ENCODE measurements at regions not wholly inside any gene's neighbourhood (a gene's known extent, or its start where the extent isn't known, plus 50 kb on each side); places are given as distances from the start of the nearest gene placed in this dataset.
A peak's percentile ranks its signal among the peaks of the same experiment; 100 is the strongest.
"Not testable (repeated sequence)": the region's sequence is repeated elsewhere in the genome, so short reads cannot be mapped to it uniquely, and the experiment has no call there.

DNA sequence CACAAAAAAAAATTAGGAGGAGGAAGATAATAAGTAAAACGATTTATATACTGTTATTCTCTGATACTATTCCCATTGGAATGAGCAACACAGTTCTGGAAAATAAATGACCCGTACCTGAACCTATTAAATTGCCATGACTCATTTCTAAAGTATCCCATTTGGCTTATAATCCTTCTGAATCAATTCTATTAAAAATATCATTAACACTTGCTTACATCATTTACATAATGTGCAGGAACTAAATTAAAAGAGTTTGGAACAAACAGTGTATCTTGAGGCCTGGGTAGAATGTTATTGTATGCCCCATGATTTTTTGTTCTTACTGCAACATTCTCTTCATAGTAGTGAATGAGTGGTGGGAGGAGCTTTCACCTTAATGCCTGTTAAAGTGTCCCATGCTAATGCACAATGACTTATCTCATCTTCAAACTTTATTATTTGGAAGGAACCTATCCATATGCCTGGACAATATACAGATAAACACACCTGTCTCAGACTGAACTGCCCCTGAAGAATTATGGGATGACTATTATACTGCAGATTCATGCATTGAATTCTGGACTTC, 549.9 kb upstream of the ACVR2A start:
- DNase-seq: no peak

DNA sequence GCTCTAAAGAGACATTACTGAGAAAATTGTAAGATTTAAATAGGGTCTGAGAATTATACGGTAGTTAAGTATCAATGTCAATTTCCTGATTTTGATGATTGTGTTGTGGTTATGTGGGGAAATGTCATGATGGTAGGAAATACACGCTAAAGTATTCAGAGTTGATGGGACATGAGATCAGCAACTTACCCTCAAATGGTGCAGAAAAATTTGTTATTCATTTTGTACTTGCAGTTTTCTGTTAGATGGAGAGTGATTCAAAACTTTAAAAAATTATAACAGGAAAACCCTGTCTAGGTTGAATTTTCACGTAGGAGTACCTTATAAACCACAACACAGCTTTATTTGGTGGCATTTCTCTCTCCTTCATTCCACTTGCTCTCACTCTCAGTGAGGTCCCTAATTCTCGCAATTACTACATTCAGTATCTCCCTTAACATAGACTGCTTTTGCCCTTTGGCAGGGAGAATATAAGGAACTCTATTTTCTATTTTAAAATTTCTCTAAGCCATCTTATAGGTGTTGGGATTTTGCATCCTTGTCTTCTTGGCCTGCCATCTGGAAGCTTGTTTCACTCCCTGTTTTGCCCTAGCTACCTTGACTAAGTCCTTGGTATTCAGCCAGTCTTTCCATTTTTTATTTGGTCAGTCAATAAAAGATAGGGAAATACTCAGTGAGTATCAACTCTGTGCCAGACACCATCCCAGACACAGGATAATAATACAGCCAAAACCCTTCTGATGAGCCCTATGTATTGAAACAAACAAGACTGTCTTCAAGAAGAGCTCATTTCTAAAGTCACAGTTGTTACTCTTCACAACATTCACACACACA, 550.6 kb upstream of the ACVR2A start:
- DNase-seq: no peak

DNA sequence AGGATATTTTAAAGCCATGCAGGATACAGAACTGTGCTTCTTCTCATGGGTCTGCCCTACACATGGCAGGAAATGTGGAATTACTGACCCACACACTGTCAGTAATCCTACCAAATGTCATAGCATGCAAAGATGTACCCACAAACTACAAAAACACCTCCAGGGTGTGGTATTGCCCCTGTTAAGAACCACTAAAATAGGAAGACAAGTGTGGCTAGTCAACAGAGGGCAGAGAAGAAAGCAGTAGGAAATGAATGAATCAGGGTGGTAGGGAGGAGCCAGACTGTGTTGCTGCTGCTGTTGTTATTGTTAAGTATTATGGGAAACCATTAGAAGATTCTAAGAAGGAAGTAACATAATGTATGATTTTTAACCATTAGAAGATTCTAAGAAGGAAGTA, 556.7 kb upstream of the ACVR2A start:
- DNase-seq: no peak

DNA sequence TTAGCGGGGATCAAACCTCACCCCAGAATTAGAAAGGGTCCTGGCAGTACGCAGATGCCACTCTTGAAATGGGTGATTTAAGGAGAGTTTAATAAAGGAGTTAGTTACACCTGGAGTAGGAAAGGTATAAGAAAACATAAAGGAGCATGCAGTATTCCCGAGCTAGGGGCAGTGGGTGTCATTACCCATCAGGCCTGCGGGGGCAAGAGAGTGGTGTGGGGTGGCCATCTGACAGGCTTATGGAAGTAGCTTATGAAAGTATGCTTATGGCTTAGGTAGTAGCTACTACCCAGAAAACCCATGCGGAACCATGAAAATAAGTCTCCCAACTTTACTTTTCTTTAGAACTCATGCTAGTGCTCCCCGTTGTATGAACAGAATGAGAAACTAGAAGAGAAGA, 568.9 kb upstream of the ACVR2A start:
- no peak for DNase-seq

DNA sequence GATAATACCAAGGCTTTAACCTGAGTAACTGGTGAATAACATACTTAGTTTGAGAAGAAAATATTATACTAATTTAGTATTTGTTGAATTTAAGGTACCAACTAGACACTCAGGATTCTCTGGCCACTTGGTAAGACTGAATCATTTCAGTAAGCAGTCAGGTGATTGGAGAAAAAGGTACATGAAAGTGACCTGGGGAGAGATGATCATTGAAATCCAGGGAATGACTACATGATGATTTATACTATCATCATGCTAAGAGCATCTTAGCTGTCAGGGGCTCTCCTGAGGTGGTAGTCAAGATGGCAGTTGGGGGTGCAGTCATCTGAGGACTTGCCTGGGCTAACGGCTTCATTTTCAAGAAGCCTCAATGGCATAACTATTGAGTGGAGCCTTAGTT, 571.2 kb upstream of the ACVR2A start:
- no peak for DNase-seq

DNA sequence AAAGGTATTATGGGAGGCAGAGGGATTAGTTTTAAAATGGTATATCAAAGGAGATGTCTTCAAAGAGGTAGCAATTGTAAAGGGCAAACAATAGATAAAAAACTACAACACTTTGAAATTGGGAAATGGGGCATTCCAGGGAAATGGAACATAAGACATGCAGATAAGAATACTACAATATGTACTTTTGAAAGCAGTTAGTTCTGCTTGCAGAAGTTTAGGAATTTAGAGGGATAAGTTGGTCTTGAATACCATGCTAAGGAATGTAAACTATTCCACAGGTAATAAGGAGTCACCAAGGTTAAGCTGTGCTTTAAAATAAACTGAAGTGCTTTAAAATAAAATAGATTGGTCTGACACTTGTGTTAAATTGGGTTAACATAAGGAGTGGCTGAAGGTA, 571.7 kb upstream of the ACVR2A start:
- DNase-seq: no peak

DNA sequence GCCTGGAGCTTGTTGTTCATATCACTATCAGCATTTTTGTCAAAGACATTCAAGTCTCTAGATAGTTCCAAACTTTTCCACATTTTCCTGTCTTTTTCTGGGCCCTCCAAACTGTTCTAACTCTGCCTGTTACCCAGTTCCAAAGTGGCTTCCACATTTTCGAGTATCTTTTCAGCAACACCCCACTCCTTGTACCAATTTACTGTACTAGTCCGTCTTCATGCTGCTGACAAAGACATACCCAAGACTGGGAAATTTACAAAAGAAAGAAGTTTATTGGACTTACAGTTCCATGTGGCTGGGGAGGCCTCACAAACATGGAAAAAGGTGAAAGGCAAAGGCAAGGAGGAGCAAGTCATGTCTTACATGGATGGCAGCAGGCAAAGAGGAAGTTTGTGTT, 575.2 kb upstream of the ACVR2A start:
- not testable (repeated sequence) for DNase-seq

DNA sequence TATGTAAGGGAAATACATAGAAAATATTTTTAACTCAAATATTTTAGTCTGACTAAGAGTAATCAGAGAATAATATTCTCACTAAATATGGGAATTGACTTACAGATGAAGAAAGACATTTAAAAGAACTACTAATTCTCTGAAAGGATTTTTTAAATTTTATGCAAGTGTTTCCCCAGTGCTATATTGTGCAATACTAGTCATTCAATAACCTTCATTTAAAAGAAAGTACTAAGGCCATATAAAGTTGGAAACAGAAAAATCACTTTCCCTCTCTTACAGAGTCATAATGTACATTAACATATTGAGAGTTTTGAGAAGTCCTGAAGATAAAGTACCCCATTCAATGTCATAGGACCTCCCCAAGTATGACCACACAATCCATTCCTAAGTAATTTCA, 584.6 kb upstream of the ACVR2A start:
- DNase-seq: no peak

DNA sequence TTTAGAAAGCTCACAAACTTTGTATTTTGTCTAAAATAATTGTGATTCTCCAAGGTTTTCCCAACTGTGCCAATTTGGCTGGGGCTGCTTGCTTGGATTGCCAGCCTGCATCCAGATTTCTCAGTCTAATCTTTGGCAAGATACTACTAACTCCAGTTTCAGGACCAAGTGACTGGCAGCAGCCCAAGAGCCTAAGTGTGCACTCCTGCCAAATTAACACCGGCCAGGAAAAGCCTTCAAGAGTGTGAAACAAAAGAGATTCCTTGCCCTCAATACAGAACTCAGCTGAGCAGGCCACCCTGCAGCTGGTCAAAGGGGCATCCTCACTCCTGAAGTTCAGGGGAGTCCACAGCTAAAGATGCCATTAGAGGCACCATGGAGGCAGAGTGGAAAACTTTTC, 589.0 kb upstream of the ACVR2A start:
- peak in 52 of 58 donors; percentile 3 to 83 (median 40) for DNase-seq

DNA sequence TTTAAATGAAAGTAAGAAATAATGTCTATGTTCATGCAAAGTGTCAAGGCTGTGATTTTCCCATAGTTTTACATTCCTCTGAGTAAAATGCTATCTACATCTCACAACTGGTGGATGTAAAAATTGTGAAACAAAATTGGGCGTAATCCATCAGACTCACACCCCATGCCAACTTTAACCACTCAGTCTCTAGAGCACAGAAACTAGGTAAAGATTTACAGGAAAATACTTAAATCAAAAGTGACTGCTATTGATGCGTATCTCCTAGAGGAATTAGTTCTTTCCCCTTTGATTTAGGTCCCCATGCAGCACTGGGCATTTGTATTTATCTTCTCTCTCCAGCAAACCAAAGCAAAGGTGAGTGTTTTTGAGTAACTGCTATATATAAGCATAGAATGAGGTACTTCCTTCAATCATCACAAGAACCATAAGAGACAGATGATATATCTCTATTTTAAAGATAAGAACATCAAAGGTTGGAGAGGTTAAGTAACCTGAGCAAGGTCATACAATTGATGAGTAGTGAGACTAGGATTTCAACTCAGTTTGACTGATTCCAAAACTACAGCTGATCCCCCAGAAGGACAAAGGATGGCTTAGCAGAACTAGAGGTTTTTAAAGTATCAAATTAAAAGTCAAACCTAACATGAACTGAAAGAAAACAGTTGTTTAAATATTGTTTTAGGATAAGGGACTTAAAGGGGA, 594.0 kb upstream of the ACVR2A start:
- DNase-seq: no peak

DNA sequence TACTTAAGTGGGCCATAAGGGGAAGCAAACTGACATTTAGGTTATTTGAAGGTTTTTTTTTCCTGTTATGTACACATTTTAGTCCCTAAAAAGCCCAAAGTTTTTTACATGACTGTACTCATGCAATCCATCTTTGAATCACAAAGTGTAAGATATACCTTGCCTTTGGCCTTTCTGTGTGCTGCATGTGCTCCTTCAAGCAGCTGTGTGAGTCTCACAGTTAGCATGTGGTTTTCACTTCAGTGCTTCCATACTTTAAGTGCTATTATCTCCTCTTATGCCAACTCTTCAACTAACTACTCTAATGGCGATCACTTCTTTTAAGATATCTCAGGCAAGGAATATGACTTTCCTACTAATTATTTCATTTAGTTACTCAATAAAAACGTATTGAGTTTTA, 597.1 kb upstream of the ACVR2A start:
- no peak for DNase-seq

DNA sequence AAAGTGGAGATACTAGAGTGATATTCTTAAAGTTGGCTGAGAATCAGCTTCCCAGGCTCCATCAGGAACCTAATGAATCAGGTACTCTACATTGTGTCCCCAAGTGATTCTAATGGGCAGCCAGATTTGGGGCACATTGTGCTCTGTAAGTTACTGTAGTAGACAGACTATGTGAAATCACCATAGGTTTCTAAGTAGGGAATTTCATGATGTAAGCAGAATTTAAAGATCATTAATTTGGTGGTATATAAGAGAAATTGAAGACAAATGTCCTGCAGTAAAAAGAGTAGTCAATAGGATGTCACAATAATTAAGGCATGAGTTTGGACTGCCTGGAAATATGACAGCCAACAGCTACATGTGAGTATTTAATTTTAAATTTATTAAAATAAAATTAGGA, 602.4 kb upstream of the ACVR2A start:
- no peak for DNase-seq

DNA sequence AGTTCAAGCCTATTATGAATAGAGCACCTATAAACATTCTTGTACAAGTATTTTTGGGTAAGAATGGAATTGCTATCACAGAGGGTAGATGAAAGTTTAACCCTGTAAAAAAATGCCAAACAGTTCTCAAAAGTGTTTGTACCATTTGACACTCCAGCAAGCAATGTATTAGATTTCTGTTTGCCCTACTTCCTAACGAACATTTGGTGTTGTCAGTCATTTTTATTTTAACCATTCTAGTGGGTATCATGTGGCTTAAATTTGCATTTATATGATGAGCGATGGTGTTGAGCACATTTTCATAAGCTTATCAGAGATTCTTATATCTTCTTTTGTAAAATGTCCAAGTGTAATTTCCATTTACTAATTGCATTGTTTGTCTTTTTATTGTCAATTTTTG, 608.2 kb upstream of the ACVR2A start:
- DNase-seq: no peak

DNA sequence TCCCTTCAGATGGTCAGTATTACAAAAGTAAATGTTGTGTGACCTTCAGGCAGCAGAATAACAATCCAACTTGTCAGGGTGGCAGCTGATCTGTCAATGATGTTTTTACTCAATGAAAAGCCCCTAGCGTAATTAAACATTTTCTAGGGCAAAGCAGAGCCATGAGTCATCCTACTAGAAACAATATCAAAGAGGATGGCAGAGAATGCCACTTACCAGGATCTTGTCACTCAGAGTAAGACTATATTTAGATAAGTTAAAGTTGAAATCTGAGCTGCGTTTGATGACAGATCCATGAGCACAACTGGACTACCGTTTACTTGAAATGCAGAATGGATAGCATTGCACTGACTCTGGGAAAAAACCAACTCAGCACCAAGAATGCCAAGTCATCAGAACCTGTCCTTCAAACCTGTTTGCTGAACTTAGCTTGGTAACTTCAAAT, 612.6 kb upstream of the ACVR2A start:
- DNase-seq: no peak

DNA sequence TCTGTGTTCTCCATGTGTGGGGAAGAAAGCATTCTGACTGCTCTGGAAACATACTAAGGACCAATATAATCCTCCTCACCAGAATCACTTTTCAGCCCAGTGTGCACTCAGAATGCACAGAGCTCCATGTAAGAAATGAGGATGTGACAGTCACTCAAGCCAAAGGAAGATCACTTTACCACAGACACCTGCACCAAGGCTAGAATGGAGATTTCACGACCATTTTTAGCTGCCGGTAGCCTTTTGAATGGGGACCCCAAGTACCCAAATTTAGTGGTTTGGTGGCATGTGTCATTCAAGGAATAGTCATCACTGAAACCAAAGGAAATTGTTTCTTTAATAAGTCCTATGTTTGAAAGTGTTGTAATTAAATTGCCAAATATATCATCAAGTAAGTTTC, 613.2 kb upstream of the ACVR2A start:
- DNase-seq: no peak

DNA sequence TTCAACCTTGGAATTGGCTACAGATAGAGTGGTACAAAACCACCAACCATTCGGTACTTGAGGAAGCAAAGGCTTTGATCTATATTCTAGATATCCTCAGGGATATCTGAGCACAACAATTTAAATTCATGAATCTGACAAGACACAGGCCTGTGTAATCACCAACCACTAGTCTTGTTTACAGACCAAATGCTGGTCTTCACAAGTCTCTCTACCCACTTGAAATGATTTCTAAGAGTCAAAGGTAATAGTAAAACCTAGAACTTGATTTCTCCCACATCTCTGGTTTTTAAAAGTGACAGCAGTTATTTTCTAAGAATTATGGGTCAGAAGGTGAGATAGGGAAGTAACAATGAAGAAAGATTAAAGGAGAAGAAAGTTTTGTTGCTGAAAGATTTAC, 613.7 kb upstream of the ACVR2A start:
- no peak for DNase-seq

DNA sequence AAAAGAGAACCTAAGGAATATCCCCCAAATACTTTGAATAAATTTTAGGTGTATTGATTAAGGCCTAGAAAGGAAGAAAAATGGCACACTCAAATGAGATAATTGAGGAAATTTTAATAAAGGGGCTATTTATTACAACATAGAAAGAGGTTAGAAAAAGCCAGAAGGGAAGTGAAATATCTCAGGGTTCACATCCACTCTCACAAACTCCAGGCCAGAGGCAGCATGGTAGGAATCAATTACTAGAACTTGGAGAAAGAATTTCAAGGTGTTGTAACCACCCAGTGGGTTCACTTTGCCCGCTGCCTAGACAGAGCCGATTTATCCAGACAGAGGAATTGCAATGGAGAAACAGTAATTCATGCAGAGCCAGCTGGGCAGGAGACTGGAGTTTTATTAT, 617.5 kb upstream of the ACVR2A start:
- DNase-seq: no peak

DNA sequence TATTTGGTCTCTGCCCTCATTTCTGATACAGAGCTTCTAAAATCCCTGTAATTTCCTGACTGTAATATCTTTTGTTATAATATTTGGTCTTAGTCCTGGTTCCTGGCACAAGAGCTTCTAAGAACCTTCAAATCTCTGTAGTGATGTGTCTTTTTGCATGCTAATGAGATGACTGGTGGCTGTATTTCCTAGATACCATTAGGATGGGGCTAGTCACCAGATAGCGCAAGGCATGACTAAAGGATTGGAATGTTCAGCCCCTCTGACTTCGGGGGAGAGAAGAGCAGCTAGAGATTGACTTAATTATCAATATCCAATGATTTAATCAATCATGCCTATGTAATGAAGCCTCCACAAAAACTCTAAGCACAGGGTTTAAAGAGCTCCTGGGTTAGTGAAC, 620.8 kb upstream of the ACVR2A start:
- DNase-seq: no peak

DNA sequence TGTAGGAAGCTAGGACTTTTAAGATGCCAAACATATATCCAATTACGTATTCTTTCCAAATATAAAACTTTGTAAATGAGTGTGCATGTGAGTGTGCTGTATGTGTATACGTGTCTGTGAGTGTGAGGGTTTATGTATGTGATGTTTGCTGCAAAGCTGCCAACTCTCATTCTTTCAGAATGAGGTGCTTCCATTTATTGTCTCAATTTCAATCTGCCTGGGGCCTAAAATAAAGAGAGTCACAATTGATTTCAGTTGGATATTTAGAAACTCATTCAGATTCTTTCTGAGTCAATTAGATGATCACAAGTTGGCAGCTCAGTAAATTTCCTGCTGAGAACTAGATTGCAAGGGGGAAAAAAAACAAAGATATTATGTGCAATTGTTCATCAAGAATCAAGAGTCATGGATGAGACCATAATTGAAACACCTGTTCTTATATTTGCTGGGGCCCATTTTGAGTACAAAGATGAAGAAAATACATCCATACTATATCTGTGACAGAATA, 621.2 kb upstream of the ACVR2A start:
- DNase-seq: no peak

DNA sequence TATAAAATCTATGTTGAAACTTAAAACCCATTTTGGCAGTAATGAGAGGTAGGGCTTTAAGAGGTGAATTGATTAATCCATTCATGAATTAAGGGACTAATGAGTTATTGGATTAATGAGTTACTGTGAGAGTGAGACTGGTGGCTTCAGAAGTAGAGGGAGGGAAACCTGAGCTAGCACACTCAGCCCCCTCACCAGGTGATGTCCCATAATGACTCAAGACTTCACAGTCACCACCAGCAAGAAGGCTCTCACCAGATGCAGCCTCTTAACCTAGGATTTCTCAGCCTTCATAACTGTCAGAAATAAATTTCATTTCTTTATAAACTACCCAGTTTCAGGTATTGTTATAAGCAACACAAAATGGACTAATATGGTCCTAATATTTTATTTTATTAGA, 621.7 kb upstream of the ACVR2A start:
- DNase-seq: no peak

DNA sequence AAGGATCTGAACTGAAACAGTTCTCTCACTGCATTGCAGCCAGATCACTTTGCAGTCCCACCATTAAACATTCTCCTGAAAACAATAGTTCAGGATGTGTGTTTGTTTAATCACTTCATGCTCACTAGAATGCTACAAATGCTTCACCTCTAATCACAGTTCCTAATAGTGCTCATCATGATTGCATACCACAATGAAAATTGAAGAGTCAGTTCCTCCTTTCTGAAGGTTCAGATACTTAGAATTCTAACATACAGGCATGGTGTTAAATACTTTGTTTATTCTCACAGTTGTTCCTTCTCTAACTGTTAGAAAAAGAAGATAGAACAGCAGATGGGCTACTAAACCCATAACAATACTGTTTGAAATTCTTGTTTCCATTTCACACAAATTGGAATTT, 622.3 kb upstream of the ACVR2A start:
- DNase-seq: no peak

DNA sequence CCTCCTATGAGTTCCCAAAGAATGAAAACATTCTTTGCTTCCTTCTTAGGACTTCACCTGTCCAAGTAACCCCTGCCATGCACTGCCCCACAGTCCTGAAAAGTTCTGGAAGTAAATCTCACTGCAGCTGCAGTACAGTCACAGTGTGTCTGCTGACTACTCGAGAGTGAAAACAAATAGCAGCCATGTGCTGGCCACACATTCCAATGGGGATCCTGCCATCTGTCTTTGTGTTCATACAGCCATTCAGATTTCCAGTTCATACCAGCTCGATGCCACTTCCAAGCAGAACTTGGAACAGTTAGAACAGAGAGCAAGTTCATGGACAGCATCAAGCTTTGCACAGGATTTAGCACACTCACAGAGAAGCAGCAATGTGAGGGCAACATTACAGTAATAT, 629.9 kb upstream of the ACVR2A start:
- peak in 2 of 58 donors; percentile 1 to 3 for DNase-seq

DNA sequence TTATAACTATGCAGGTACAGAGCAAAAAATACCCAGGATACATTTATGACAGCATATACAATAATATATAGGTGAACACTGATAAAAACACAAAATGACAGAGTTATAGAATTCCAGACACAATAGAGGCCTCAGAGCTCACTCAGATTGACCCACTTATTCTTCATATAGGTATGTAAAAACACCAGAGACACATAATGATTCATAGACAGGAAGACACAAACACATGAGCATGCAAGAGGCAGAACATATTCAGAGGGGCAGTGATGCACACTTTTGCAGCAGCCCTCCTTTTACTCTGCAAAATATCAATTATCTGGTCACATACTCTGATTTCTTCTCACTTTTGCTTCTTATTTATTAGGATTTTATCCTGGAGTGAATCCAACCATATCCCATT, 633.3 kb upstream of the ACVR2A start:
- no peak for DNase-seq

Data from anterior cingulate cortex (tissue), 58 donors.